ENCODE measurements at regions not wholly inside any gene's neighbourhood (a gene's known extent, or its start where the extent isn't known, plus 50 kb on each side); places are given as distances from the start of the nearest gene placed in this dataset.
"Not testable (repeated sequence)": the region's sequence is repeated elsewhere in the genome, so short reads cannot be mapped to it uniquely, and the experiment has no call there.

- no peak for DNase-seq
Measured at GRCh38 chr3:191884132-191884531, 423.2 kb downstream of the PYDC2 start.

GRCh38 chr3:191889106-191889505, 428.1 kb downstream of the PYDC2 start:
- DNase-seq = no peak

GRCh38 chr3:191889756-191890155, 428.8 kb downstream of the PYDC2 start:
- no peak for DNase-seq

DNA sequence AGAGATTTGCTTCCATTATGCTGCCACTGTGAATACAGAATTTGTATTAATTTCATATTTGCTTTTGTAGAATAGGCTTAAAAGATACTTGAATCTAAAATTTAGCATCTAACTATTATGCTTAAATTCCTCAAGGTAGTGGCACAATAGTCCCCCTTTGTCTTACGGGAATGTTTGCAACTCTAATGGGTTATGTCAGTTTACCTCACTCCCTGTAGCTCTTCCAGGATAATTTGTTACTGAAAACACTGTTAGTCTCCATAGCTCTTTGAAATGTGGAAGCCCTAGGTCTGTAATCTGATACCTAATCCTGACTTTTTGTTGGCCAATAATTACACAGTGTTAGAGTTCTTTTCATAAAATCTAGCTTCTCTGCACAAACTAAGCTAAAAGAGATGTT, 433.4 kb downstream of the PYDC2 start:
- DNase-seq = no peak

DNA sequence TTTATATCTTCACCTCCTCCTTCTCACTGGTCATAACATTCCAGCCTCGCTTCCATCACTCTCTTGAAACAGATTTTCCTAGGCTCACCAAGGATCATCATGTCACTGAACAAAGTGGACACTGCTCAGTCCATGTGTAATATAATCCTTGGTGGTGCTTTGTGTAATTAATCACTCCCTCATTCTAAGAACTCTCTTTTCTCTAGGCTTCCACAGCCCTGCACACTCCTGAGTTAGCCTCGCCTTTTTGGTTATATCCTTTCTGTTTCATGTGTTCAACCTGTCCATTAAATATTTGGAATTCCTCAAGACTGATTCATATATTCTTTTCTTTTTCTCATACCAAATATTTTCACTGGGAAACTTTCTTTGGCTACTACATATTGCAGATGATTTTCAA, 440.8 kb downstream of the PYDC2 start:
- no peak for DNase-seq

- DNase-seq = no peak
Measured at GRCh38 chr3:191912616-191913204, 451.7 kb downstream of the PYDC2 start.

GRCh38 chr3:191915712-191916111, 454.7 kb downstream of the PYDC2 start:
- no peak for DNase-seq

- DNase-seq = no peak
Measured at GRCh38 chr3:191919491-191920026, 458.6 kb downstream of the PYDC2 start.

GRCh38 chr3:191922570-191922969, 461.6 kb downstream of the PYDC2 start:
- no peak for DNase-seq

GRCh38 chr3:191927183-191927817, 466.3 kb downstream of the PYDC2 start:
- DNase-seq = not testable (repeated sequence)

- DNase-seq = not testable (repeated sequence)
Measured at GRCh38 chr3:191927998-191928397, 467.0 kb downstream of the PYDC2 start.

GRCh38 chr3:191944835-191945234, 483.9 kb downstream of the PYDC2 start:
- DNase-seq = no peak

- DNase-seq = no peak
Measured at GRCh38 chr3:191952186-191952585, 491.2 kb downstream of the PYDC2 start.

DNA sequence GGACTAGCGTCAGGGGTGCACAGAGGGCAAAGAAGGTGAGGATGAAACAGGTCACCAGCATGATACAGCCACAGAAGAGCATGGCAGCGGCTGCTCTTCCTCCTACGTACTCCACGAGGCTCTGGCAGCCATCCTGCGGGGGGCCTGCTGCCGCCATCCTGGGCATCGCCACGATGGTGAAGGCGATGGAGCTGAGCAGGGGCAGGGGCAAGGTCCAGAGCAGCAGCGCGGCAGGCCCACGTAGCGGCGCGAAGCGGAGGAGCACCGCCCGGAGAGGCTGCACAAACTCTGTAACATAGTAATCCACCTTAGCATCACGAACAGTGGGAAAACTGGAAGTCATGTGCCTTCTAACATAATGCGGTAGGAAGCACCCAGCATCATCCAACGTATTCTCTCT, 491.6 kb downstream of the PYDC2 start:
- no peak for DNase-seq

- no peak for DNase-seq
Measured at GRCh38 chr3:191958980-191959671, 498.2 kb downstream of the PYDC2 start.

GRCh38 chr3:191959876-191960413, 499.0 kb downstream of the PYDC2 start:
- no peak for DNase-seq

GRCh38 chr3:191961022-191961421, 500.1 kb downstream of the PYDC2 start:
- DNase-seq = no peak

GRCh38 chr3:191961529-191961928, 500.6 kb downstream of the PYDC2 start:
- DNase-seq = no peak

DNA sequence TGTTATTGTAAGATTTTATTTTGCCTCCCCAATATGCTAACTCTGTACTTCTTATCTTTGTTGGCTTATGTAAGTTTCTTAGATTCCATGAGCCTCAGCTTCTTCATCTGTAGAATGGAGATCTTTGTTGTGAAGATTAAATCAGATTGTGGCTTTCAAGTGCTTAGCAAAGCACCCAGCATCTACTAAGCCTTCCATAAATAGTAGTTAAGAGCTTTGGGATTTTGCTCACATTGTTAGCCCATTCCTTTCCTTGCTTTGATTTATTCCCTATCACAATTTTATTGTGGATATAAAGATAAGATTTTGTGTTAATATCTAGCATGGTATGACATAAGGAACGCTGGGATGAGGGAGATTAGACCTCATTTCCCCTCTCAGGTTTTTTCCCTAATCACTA, 501.4 kb downstream of the PYDC2 start:
- DNase-seq = no peak

DNA sequence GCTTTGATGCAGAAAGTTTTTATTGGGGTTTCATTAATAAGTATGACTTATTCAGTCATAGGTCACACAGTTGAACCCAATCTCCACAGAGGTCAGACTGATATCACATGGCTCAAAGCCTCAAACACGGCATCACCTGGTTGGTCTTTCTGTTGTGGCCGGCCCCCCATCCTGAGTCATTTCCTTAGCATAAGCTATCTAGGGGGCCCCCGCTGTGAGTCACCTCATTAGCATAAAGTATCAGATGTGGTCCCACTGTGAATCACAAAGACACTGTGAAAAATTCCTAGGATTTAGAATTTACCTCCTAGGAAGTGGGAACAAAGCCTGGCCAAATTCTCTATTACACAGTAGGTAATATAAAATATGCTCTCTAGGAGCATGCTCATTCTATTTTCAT, 502.2 kb downstream of the PYDC2 start:
- no peak for DNase-seq

DNA sequence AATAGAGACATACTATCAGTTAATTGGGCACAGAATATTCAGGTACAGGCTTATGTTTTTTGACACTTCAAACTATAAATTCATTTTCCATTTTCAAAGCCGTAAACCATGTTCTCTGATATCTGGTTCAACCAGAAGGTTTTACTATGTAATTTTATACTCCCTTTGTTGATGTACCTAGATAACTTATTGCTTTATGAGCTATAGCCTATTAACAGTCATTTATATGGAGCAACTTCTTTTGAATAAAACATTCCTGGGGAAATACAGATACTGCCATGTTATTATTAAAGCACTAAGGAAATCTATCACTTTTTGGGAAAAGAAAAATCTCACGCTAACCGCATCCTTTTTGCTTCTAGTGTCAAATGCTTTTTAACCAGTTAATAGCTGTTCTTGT, 505.6 kb downstream of the PYDC2 start:
- DNase-seq = no peak

- DNase-seq = no peak
Measured at GRCh38 chr3:191968299-191968698, 507.3 kb downstream of the PYDC2 start.

DNA sequence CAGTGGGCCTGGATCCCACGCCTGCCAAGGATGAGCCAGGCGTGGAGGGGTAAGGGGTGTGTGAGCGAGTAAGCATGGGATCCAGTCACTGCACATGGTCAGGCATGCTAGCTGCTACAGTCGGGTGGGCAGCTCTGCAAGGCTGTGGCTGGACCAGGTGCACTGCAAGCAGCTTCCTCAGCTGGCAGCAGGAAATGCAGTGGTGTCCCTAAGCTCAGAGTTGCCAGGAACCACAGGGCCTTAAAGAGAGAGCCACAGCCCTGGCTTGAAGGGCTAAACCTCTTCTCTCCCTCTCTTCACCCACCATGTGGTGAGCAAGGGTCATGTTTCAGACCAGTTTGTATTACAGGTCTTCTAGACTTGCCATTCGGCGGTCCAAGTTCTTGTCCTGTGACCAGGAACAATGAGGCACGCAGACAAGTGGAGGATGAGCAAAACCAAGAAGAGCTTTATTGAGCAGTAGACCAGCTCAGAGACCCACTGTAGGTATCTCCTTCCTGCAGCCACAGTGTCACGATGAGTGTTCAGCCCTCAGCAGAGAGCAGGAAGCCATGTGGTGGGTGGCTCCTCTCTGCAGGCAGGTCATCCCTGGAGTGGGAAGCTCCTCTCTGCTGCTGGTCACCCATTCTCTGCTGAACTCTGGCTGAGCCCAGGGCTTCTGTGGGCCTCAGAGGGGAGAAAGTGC, 511.9 kb downstream of the PYDC2 start:
- no peak for DNase-seq

All from MV-4-11 (cell line).